A673 (cell line): ENCODE measurements at regions not wholly inside any gene's neighbourhood (a gene's known extent, or its start where the extent isn't known, plus 50 kb on each side); places are given as distances from the start of the nearest gene placed in this dataset.

Experiments used
- CTCF ChIP-seq: fragments of 300-800, 200-600 bp; sonication (generic); conservative IDR thresholded peaks from 2 replicates; pipeline ENCODE4 v1.5.1; 2017; ENCODE audit warnings: low read depth, mild to moderate bottlenecking, antibody characterized with exemption, low read length, moderate library complexity, mixed read lengths
- EZH2 ChIP-seq: fragments of 200-600 bp; sonication (generic); IDR thresholded peaks from 2 replicates; pipeline ENCODE4 v1.6.1; 2017; ENCODE audit warnings: borderline replicate concordance, low read depth, mild to moderate bottlenecking, mixed read lengths, antibody characterized with exemption, low read length; ENCODE audit not compliant: poor library complexity, severe bottlenecking

DNA sequence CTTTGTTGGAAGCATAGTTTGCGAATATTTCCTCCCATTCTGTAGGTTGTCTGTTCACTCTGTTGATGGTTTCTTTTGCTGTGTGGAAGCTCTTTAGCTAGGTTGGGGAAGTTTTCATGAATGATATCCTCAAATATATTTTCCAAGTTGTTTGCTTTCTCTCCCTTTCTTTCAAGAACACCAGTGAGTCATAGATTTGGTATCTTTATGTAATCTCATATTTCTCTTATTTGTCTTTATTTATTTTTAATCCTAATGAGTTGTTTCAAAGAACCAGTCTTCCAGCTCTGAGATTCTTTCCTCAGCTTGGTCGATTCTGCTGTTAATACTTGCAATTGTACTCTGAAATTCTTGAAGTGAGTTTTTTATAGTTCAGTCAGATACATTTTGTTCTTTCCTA is 628.0 kb upstream of the ID4 start:
- TF ChIP-seq CTCF (no peak), EZH2 (no peak)
